ENCODE measurements at regions not wholly inside any gene's neighbourhood (a gene's known extent, or its start where the extent isn't known, plus 50 kb on each side); places are given as distances from the start of the nearest gene placed in this dataset.

DNA sequence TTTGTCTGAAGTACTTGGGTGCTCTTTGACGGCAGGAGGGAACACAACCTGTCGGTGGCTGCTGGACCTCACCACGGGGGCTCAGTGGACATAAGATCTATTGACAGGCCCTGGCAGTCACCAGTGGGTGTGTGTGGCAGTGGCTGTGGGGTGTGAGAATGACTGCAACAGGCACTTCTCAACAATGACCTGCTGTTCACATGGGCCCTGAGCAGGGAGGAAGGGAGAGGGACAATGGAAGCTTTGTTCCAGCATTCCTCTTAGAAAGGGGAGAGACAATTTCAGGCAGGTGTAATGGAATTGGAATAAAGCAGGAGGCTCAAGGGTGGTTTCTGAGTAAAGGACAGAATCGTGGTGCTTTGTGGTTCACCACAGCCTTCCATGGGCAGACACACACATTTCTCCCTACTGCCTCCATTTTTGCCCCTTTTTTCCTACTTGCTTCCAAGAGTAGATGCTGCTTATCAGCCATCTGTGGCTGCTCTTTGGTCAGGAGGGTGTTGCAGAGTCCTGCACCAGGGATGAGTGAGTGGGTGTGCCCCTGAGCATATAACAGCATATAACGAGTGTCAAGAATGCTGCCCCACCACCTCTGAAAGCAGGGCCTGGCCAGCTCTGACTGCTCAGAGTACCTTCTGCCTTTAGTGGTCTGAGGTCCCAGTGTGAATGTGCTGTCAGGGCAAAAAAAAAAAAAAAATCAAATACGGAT is 267.7 kb downstream of the RASSF9 start:
- no peak for DNase-seq

DNA sequence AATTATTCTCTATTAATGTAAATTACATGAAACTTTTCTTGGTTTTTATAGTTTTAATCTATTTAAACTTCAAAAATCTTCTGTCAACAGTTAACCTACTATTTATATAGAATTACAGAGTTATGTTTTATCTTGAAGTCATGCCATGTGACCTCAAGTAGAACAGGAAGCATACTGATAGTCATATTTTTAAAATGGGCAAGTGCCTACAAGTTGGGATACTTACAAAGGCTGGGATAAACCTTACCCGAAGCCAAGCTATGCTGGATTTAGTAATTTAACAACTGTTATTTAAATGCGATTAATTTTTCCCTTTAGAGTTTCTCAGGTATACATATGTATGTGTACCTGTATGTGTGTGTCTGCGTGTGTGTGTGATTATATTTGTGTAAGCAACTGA is 266.9 kb downstream of the RASSF9 start:
- DNase-seq, result no peak

DNA sequence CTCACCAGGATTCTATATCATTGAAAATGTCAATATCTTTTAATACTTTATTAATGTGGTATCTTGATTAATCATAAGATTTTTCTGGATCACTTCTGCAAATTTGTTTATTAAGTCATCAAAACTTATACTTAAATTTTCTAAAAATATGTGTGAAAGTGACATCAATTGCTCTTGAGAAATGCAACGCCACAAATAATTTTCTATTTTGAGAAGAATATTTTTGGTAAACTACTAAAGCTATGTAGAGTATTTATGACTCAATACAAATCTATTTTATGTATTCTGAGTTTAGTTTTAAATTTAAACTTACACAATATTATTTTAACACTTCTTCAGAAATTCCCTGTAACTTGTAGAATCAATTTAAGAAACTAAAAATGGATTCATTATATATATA is 263.3 kb downstream of the RASSF9 start:
- no peak for DNase-seq

DNA sequence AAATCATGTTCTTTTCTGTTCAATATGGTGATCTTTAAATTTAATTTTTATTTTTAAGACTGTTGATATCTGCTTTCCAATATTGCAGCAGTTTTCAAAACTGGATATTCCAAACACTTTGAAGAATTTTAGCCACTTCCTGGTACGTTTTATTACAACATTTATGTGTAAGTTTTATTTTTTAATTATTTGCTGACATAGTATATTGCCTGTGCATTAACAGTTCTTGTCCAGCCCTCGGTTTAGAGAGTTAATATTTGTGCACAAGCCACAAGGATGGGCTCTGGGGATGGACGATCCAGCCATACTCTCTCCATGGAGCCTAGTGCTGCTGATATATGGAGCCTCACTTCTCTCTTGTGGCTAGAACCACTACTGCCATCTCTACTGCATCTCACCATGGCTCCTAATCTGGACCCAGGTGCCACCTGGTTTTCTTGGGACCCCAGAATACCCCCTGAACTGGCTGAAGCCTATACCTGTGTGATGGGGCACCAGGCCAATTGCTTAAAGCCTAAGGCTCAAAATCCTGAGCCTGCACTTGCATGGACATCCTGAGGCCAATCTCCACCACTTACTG is 262.5 kb downstream of the RASSF9 start:
- no peak for DNase-seq

DNA sequence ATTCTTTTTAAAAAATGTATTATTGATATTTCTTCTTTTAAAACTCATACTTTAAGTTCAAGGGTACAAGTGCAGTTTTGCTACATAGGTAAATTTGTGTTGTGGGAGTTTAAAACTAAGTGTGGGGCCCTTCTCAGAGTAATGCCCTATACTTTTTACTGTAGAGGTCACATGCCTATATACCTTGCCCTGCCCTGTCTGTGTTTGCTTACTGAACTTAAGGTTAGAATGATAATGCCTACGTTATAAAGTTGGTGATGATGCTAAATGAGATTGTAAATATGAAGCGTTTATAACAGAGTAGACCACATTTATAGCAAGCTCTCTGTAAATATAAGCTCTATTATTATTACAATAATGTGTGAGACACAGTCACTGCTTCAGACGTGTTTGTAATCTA is 261.9 kb downstream of the RASSF9 start:
- DNase-seq, result no peak

DNA sequence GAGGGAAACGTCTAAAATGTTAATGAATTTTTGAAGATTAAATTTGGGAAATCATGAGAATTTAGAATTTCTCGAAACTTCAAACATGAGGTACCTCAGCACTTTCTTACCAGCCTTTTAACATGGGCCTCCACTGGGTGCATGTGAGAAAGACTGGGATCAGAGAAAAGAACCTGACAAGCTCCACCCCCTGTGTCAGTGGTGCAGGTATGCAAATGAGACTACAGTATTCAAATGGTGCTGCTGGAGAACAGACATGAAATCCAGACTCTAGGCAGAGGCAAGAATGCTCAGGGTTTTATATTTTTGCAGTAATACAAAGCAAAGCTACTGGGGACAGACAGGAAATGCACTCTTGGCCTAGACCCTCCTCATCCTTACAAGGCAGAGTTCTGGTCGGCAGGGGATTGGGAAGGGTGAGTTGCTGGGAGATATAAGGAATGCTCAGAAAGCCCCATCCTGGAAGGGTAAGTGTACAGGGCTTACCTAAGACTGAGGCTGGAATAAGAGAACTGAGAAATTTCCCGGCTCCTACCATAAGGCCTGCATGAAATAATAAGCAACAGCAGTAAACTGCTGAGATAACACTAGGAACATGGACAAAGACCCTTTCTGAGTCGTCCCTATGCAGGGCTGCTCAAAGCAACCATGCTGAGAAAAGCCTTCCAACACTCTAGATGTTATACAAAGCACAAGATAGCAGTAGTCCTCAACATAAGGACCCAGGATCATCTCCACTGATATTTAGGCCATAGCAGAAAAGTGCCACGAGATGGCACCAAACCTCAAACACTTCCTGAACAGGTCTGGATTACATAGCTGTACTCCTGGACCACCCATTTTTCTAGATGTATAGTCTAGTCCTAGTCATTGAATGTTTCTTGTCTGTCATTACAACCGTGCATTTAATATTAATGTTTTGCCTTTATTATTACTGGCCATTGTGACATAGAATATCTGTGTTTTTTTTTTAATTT is 260.8 kb downstream of the RASSF9 start:
- DNase-seq, result peak in 11 of 58 donors; percentile 1 to 28 (median 3)

DNA sequence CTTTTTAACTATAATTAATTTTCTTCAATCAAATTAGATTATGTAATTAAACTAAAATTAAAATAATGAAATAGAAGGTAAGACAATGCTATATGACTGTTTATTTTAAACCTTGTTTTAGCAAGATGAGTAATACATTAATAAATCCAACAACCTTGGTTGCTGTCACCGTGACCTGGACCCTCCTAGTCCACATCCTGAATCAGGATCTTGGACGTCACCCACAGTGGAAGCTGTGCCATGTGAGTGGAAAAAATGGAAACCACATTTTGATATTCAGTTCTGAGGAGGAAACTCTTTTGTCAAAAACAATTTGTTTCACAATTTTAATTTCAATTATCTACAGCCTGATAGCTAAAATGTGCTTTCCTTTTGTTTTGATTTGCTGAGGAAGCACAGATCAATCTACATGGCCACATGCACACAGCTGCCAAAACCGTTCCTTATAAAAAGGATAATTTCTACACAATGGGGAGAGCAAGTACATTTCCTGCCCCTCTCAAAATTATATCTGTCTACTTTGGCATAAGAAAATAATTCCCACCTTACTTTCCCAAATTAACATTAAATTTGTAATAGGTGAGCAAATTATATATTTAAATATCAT is 255.5 kb downstream of the RASSF9 start:
- DNase-seq, result no peak

DNA sequence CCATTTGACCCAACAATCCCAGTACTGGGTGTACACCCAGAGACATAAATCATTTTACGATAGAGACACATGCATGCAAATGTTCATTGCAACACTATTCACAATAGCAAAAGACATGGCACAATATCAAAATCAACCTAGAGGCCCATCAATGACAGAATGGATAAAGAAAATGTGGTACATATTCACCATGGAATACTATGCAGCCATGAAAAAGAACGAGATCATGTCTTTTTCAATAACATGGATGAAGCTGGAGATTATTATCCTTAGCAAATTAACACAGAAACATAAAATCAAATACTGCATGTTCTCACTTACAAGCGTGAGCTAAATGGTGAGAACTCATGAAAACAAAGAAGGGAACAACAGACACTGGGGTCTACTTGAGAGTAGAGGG is 249.1 kb downstream of the RASSF9 start:
- no peak for DNase-seq

DNA sequence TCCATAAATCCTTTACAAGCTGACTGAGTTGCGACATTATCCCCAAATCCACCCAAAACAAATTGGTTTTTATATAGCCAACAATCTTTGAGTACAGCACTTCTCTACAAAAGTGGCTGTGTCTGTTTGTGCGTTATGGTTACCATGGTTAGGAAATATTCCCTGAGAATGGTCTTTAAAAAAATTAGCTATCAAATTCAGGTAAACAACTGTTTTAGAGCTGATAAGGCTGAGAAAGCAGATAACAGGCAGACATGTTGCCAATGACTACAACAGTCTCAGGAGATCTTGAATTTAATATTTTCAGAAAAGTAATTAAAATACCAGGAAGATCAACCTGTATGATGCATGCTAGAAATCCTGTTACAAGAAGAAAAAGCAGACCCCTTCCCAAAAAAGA is 248.0 kb downstream of the RASSF9 start:
- DNase-seq, result no peak

DNA sequence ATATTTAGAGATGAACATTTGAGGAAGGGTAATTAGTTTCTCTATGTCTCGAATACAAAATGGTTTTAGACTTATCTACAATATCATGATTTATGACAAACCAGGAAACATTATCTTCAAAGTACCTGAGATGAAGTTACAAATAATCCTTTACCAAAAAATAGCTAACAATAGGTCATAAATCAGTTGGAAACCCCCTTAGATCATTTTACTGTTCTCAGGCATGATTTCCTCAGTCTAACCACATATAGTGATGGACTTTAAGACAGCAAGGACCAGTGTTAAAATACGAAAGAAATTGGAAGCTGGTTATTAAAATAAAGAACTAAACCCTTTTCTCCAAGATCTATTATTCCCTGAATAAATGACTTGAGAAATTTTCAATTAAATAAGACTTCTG is 235.4 kb downstream of the RASSF9 start:
- no peak for DNase-seq

DNA sequence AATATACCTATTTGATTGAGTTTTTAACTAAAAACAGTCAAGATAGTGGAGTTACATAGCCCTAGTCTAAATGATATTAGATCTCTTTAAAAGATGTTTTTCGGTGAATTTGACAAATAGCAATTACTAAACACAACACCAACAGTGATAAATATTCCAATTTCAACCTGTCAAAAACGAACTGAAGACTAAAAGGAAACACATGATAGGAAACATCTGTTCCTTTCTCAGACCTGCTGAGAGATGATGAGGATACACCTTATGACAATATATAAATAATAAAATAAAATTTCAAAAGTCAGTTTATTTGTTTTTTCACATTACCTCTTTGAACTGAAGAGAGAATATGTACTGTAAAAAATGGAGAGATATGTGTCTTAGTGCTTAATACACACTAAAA is 232.7 kb downstream of the RASSF9 start:
- DNase-seq, result no peak

DNA sequence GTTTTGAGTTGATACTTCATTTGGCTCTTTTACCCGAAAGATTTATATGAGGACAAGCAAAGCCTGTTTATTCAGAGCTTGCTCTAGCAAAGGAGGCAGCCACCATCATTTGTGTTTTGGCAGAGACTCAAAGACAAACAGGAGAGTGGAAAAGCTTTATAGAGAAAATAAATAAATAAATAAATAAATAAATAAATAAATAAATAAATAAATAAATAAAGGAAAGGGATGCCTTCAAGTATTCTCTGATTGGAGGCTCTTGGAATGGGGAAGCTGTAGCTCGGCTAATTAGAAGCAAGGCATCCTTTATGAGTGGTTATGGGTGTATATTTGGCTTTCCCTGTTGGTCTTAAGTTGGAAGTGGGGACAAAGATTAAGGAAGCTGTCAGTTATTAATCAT is 229.8 kb downstream of the RASSF9 start:
- no peak for DNase-seq

DNA sequence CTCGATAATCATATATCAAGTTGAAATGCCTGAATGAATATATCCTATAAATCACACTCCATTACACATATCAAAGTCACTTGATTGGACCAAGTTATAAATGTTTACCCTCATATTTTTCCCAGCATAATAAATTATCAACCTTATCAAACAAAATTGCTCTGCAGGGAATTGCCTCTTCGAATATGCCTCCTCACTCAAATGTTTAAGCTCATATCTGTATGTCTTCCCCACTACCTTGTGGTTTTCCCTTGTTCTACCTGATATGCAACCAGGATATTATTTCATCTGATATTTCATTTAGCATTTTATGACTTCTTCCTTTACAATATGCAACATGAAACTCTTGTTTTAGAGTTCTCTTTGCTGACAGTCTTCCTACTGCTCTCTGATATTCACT is 226.4 kb downstream of the RASSF9 start:
- no peak for DNase-seq

DNA sequence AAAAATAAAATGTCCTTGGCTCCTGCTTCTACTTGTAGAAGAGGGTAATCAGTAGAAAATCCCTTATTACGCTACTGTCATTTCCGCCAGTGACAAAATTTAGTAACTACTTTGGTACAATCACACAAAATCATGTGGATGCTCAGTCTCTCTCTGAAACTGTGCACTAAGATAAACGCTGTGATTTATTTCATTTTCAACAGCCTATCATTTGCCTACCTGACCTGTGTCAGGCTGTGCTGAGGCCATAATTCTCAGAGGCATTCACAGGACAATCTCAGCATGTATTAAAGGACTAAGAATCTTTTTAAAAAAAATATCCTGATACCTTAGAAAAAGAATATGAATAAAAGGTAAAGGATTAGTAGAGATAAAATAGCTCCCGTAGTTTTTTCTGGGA is 226.0 kb downstream of the RASSF9 start:
- no peak for DNase-seq

DNA sequence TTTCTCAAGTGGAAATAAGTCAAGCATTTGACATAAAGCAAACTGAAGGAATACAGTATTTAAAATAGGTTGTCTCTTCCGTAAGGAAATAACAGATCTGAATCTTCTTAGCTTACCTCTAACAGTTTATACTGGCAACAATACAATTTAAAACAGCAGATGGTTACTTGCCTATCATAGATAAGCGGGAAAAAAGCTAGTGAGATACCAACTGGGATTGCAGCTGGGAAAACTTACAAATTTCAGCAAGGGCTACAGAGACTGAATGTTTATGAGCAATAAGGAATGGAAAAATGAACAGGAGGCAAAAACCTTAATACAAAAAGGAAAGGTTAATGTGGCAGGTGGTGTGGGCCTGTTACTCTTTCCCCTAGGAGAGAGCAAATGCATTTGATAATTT is 220.0 kb downstream of the RASSF9 start:
- no peak for DNase-seq

DNA sequence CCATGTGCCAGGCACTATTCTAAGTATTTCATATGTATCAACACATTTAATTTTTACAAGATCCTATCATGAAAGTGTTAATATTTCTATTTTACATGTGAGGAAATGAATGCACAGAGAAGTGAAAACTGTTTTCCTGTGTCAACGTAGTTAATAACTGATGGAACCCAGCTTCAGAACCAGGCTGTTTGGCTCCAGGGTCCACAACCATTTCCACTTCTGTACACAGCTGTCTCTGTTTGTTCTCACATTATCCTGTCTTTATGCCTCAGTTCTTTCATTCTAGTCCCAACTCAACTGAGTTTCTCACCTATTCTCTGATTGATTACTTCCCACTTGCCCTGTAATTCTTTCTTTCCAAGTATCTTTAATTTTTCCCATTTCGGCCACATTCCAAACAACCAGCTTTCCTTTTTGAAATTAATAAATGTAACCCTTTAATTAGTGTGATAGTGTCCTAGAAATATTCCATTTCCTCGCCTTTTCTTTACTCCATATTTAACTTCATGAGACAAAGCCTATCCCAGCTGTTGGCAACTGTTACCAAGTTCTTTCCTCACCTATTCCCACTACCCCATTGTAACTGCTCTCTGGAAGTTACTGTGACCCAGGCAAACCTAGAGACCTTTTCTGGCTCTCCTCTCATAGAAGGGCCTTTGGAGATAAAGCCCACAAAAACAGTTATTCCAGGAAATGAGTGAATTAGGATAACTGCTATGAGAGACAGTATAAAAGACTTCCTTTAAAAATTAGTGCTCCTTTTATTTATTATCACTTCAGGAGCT is 218.7 kb downstream of the RASSF9 start:
- no peak for DNase-seq

DNA sequence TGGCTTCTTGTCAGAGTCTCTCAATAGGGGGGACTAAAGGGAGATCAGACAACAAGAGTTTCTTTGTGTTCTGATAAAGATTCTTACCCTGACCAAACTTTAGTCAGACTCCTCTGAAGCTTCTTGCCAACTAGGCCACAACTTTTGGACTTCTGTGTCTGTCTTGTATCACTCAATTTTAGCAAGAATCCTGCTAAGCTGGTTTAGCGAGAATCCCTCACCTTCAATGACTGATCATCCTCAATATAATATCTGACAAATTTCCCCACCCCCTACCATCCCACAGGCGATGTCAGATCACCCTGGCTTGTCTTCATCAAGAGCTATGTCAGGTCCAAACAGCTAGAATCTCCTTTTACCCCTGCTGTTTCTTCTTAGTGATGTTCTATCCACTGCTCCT is 215.2 kb downstream of the RASSF9 start:
- DNase-seq, result no peak

DNA sequence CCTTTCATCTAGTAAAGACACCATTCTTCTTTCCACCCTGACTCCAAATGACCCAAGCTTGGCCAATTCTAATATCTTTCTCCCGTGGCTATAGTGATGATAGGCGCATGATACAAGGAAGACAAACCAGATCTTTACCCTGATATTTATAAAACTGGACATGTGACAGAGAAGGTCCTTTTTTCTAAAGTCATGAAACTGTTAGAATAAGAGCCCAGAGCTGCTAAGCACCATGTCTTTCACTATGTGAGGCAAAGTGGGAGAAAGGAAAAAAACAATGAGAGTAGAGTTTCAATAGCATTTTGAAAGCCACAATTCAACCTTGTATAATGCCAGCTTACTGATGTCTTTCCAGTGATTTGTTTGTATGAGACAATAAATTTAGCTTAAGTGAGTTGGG is 212.4 kb downstream of the RASSF9 start:
- no peak for DNase-seq

DNA sequence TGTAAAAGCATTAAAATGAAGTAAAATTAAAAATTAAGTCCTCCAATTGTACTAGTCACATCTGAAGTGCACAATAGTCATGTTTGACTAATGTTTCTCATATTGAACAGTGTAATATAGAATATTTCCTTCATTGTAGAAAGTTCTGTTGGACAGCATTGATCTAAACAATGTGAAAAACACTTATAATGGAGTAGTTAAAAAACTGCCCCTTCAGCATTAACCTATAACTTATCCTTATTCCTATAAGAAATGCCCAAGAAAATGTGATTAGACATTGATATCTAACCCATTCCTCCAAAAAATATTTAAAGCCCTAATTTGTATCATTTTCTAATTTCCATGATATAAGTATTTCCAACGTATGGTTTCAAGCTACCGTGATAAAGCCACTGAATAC is 210.7 kb downstream of the RASSF9 start:
- no peak for DNase-seq

DNA sequence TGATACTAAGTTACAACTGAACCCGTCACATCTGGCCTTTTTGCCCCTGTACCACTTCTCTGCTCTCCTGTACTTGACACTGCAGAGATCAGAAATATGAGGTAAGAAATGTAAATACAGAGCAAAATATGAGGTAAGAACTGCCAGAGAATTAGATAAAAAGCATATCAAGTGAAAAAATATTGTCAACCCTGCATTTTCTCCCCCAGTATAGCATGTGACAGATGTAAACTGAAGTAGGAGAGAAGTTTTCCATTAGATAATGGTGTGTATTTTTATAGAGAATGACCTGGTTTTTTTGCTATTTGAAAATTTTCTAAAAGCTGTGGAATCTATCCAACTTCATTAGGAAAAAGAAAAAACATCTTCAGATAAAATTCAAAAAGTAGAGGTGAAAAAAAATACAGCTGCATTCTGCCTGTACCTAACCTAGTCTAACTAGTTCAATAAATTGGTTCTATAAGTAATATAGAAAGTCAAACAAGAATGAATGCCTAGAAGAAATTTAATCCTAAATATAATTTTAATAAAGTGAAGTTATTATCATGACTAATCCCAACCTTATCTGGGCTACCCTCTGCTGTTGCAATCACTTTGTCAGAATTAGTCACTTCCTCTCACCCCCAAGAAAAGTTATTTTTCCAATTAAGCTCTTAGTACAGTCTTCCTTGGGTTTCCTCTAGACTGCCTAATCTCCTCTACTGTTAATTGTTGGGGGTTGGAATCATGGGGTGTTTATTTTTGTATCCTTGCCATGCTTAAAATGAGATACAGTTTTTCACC is 210.0 kb downstream of the RASSF9 start:
- DNase-seq, result no peak

All from anterior cingulate cortex (tissue), 58 donors.